ENCODE measurements at regions not wholly inside any gene's neighbourhood (a gene's known extent, or its start where the extent isn't known, plus 50 kb on each side); places are given as distances from the start of the nearest gene placed in this dataset.
A peak's percentile ranks its signal among the peaks of the same experiment; 100 is the strongest.
"Not testable (repeated sequence)": the region's sequence is repeated elsewhere in the genome, so short reads cannot be mapped to it uniquely, and the experiment has no call there.

DNA sequence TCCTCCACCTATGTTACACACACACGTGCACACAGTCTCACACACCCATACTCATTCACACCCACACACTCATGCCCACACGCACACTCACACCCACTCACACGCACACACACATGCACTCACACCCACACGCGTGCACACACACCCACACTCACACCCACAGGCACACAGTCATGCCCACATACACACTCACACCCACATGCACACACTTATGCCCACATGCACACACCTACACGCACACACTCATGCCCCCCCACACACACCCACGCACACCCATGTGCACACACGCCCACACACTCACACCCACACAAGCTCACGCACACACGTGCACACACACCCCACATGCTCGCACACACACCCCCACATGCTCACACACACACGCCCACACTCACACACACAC lies 140.0 kb downstream of the F11 start:
- no peak for ATAC-seq
- Histone ChIP-seq H3K36me3 (no peaks in the 10 kb centered on the region), H3K4me3 (no peak overlapping the region), H3K27me3 (no peaks in the 10 kb centered on the region), H3K4me1 (no peaks in the 10 kb centered on the region), H3K9me3 (no peaks in the 10 kb centered on the region), H3K27ac (no peak overlapping the region)
- DNase-seq: no peak
- intact Hi-C loops (cut with DNase I): no loop called here
- no peak for TF ChIP-seq POLR2A (IDR thresholded peaks at IDR 0.05)
- TF ChIP-seq, protein P1, sequence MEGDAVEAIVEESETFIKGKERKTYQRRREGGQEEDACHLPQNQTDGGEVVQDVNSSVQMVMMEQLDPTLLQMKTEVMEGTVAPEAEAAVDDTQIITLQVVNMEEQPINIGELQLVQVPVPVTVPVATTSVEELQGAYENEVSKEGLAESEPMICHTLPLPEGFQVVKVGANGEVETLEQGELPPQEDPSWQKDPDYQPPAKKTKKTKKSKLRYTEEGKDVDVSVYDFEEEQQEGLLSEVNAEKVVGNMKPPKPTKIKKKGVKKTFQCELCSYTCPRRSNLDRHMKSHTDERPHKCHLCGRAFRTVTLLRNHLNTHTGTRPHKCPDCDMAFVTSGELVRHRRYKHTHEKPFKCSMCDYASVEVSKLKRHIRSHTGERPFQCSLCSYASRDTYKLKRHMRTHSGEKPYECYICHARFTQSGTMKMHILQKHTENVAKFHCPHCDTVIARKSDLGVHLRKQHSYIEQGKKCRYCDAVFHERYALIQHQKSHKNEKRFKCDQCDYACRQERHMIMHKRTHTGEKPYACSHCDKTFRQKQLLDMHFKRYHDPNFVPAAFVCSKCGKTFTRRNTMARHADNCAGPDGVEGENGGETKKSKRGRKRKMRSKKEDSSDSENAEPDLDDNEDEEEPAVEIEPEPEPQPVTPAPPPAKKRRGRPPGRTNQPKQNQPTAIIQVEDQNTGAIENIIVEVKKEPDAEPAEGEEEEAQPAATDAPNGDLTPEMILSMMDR (IDR thresholded peaks at IDR 0.05): no peak
- 85% methylated on average over 12 of the region's 12 CpGs for WGBS (ENCODE audit: insufficient coverage, low coverage, low lambda C conversion rate, missing lambda C conversion rate)

DNA sequence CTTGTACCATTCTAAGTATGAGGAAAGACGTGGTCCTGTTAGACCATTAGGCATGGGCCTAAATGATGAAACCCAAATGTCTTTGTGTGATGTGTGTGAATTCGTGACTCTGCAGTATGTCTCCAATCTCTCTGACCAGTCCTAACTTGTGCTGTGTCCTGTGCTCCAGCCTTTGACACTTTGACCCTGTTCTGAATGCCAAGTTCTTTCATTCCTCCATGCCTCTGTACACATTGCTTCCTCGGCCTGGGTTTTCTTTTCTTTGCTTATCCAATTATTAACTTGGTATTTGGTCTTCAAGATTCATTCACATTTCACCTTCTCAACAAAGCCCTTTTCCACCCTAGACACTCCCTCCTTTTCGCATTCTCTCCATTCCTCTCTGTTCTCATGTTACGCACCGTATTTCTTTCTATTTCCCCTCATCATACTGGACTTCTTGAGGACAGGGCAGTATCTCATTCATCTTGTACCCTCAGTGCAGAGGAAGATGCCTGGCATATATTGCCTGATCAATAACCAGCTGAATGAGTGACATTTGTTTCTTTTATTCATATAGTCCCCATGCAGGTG lies 138.7 kb downstream of the F11 start:
- Histone ChIP-seq H3K4me3 (no peak overlapping the region), H3K9me3 (no peaks in the 10 kb centered on the region), H3K27ac (no peak overlapping the region), H3K36me3 (no peaks in the 10 kb centered on the region), H3K4me1 (no peaks in the 10 kb centered on the region), H3K27me3 (no peaks in the 10 kb centered on the region)
- WGBS (ENCODE audit: insufficient coverage, low coverage, low lambda C conversion rate, missing lambda C conversion rate): 65% methylated on average over 6 of the region's 6 CpGs
- intact Hi-C loops (cut with DNase I): no loop called here
- no peak for TF ChIP-seq POLR2A (IDR thresholded peaks at IDR 0.05)
- TF ChIP-seq, protein P1 (IDR thresholded peaks at IDR 0.05): no peak
- DNase-seq: no peak
- ATAC-seq: no peak

DNA sequence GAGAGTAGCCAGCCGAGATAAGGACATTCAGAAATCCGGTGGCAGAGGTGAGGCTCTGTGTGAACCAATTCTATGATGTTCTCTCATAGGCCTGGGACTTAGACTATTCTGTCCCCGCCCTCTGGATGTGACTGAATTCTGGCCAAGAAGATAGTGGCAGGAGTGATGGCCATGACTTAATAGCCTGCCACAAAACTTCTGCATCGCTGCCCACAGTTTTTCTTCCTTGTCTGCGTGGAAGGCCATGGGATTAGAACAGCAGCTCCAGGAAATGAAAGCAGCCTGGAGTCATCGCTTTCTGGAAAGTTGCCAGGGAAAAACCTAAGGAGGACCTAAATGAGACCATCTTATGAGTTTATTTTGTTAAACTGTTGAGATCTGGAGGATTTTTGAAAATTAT lies 134.7 kb downstream of the F11 start:
- peak in 1 of 4 donors; percentile 39 for ATAC-seq
- no peak for TF ChIP-seq POLR2A (IDR thresholded peaks at IDR 0.05)
- TF ChIP-seq, protein P1 (IDR thresholded peaks at IDR 0.05): no peak
- Histone ChIP-seq H3K27me3 (no peaks in the 10 kb centered on the region), H3K4me1 (no peaks in the 10 kb centered on the region), H3K36me3 (no peaks in the 10 kb centered on the region), H3K27ac (no peak overlapping the region), H3K4me3 (no peak overlapping the region), H3K9me3 (no peaks in the 10 kb centered on the region)
- intact Hi-C loops (cut with DNase I): no loop called here
- DNase-seq: no peak
- 45% methylated on average over 6 of the region's 6 CpGs for WGBS (ENCODE audit: insufficient coverage, low coverage, low lambda C conversion rate, missing lambda C conversion rate)

DNA sequence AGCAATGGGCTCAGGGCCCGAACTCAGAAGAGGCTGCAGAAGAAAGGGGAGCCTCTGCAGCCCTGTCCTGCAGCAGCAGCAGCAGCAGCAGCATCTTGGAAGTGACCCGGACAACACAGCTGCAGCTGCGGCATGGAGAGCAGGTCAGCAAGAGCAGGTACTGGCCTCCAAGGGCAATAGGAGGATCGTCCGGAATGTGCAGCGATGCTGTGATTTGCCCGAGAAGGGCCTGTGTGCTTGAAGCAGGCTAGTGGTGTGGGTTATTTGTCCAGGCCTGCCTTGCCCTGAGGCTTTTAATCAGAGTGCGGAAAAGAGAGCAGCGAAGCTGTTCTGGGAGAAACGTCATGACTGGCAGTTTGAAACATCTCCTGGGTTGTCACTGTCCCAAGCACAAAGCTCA lies 126.0 kb downstream of the F11 start:
- no peaks in the 10 kb centered on the region for H3K4me1 ChIP-seq
- no peak for TF ChIP-seq POLR2A (IDR thresholded peaks at IDR 0.05)
- TF ChIP-seq, protein P1 (IDR thresholded peaks at IDR 0.05): no peak
- no peak overlapping the region for H3K27ac ChIP-seq
- intact Hi-C loops (cut with DNase I): no loop called here
- DNase-seq (no peak), ATAC-seq (no peak)
- H3K36me3 ChIP-seq: no peaks in the 10 kb centered on the region
- 20% methylated on average over 1 of the region's 10 CpGs for WGBS (ENCODE audit: insufficient coverage, low coverage, low lambda C conversion rate, missing lambda C conversion rate)
- H3K9me3 ChIP-seq: no peaks in the 10 kb centered on the region
- H3K4me3 ChIP-seq: no peak overlapping the region
- H3K27me3 ChIP-seq: no peaks in the 10 kb centered on the region

DNA sequence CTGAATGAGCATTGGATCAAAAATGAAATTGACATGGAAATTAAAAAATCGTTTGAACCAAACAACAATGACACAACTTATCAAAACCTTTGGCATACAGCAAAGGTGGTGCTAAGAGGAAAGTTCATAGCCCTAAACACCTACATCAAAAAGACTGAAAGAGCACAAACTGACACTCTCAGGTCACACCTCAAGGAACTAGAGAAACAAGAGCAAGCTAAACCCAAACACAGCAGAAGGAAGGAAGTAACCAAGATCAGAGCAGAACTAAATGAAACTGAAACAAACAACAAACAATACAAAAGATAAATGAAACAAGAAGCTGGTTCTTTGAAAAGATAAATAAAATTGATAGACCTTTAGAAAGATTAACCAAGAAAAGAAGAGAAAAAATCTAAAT lies 118.3 kb downstream of the F11 start:
- H3K9me3 ChIP-seq; DNase-seq; ATAC-seq; H3K4me1 ChIP-seq; intact Hi-C loops (cut with DNase I); H3K27ac ChIP-seq; H3K4me3 ChIP-seq; H3K27me3 ChIP-seq; H3K36me3 ChIP-seq: not testable (repeated sequence)
- WGBS (ENCODE audit: insufficient coverage, low coverage, low lambda C conversion rate, missing lambda C conversion rate): 0% methylated on average over 1 of the region's 1 CpG
